ENCODE measurements at regions not wholly inside any gene's neighbourhood (a gene's known extent, or its start where the extent isn't known, plus 50 kb on each side); places are given as distances from the start of the nearest gene placed in this dataset.
A peak's percentile ranks its signal among the peaks of the same experiment; 100 is the strongest.
"Not testable (repeated sequence)": the region's sequence is repeated elsewhere in the genome, so short reads cannot be mapped to it uniquely, and the experiment has no call there.

GRCh38 chr6:11326116-11326515, 93.6 kb upstream of the NEDD9 start:
- DNase-seq, result no peak

DNA sequence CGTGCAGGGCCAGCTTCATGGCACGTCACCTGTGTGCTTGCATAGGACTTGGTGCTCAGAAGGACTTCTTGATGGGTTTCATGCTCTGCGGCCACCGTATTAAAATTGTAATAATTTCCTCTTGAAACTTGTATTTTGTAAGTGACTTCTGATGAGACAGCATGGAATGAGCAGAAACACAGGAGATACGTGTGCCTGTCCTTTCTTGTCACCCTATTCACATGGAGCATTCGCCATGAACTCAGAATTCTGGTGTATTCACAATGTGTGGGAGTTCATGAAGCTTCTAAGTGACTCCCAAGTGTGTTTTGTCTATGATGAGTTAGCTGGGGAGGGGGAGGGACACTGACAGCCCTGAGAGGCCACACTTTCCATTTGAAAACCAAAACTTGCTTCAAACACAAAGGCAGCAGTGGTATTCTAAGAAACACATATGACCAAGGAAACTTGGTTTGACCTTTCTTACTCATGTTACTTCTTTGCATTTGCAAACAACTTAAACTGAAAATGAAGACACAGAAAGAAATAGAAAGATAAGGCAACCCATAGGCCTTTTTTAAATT, 92.1 kb upstream of the NEDD9 start:
- DNase-seq, result no peak

- DNase-seq, result no peak
Observed at GRCh38 chr6:11323666-11324452, 91.4 kb upstream of the NEDD9 start.

GRCh38 chr6:11322252-11322885, 89.9 kb upstream of the NEDD9 start:
- DNase-seq, result no peak

- no peak for DNase-seq
Observed at GRCh38 chr6:11320914-11321597, 88.6 kb upstream of the NEDD9 start.

DNA sequence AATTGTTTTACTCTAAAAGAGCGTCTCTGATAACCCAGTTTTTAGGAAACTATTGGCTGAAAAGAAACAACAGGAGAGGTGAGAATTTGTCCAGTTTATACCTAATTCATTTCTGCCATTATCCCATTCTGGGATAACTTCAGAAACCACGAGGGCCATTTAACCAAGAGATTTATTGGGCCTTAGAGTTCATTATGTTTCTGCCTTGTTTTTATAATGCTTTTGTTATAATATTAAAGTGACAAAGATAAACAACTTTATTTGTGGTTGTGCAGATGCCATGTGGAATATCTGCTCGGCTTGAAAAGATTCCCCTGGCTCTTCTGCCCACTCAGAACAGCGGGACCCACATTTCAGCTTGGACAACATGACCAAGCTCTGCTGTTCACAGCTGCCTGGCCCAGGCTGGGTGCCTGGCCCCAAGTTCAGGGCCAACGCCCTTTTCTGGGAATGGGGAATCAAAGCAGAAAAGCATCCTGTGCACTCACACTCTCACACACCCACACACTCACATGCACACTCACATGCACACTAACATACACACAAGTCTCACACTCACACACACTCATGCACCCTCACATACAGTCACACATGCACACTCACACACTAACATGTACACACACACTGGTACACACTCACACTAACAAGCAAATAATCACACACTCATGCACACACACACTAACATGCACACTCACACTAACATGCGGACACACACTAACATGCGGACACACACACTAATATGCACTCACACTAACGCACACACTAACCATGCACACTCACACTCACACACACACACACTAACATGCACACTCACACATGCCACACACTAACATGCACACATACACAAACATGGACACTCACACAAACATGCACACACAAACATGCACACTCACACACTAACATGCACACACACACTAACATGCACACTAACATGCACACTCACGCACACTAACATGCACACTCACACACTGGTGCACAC, 86.7 kb upstream of the NEDD9 start:
- no peak for DNase-seq

- DNase-seq, result peak; percentile 76
Observed at GRCh38 chr6:11317885-11318771, 85.7 kb upstream of the NEDD9 start.

- DNase-seq, result no peak
Observed at GRCh38 chr6:11315743-11316437, 83.4 kb upstream of the NEDD9 start.

DNA sequence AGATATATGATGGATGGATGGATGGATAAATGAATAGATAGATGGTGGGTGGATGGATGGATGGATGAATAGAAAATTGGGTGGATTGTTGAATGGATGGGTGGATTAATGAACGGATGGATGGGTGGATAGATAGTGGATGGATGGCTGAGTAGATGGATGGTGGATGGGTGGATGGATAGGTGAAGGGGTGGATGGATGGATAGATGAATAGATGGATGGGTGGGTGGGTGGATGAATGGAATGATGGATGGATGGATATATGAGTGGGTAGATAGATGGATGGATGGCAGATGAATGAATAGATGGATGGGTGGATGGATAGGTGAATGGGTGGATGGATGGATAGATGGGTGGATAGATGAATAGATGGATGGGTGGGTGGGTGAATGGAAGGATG, 80.7 kb upstream of the NEDD9 start:
- no peak for DNase-seq

- no peak for DNase-seq
Observed at GRCh38 chr6:11311970-11312369, 79.5 kb upstream of the NEDD9 start.

DNA sequence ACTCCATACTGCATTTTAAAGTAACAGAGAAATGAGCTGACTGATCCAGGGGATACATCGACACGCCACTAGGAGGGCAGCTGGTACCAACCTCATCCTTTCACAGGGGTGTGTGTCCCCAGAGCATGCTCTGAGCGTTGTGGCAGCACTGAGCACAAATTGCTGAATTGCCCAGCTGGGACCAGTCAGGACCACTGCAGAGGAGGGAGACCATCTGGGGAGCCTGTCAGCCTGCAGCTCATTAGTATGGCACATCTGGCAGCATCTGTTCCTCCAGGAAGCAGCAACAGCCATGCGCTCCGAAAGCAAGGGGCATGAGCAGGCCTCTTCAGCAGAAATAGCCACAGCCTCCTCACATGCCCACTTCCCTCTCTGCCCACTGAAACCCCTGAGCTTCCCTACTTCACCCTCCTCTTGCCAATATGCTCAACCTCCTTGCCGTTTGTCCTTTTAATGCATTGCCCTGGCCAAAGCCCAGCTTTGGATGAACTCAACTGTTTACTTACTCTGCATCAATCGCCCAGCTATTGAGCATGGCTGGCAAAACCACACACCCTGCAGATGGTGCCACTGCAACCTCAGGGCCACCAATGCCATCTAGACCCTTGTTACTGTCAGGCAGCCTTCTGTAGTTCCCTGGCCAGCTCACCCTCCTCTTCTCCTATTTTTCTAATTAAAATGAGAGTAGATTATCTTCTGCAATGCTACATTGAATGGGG, 77.6 kb upstream of the NEDD9 start:
- DNase-seq, result no peak

GRCh38 chr6:11307226-11307625, 74.8 kb upstream of the NEDD9 start:
- DNase-seq, result no peak

GRCh38 chr6:11304946-11305345, 72.5 kb upstream of the NEDD9 start:
- no peak for DNase-seq

- not testable (repeated sequence) for DNase-seq
Observed at GRCh38 chr6:11299876-11300428, 67.5 kb upstream of the NEDD9 start.

DNA sequence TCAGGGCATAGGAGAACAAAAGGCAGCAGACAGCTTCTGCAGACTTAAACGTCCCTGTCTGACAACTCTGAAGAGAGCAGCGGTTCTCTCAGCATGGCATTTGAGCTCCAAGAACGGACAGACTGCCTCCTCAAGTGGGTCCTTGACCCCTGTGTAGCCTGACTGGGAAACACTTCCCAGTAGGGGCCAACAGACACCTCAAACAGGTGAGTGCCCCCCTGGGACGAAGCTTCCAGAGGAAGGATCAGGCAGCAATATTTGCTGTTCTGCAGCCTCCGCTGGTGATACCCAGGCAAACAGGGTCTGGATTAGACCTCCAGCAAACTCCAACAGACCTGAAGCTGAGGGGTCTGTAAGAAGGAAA, 66.9 kb upstream of the NEDD9 start:
- DNase-seq, result not testable (repeated sequence)

DNA sequence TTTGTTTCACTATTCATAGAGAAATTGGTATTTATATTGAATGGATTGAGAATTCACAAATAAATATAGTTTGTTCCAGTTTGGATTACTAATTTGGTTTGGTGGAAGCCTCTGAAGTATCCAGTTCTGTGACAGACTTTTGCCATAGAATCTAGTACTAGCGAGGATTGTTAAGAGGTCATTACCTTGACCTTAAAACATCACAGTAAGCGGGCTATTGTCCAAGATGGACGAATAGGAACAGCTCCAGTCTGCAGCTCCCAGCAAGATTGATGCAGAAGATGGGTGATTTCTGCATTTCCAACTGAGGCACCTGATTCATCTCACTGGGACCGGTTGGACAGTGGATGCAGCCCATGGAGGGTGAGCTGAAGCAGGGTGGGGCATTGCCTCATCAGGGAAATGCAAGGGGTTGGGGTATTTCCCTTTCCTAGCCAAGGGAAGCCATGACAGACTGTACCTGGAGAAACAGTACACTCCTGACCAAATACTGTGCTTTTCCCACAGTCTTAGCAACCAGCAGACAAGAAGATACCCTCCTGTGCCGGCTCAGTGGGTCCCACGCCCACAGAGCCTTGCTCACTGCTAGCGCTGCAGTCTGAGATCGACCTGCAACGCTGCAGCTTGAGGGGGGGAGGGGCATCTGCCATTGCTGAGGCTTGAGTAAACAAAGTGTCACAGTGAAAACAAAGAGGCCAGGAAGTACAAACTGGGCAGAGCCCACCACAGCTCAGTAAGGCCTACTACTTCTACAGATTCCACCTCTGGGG, 66.4 kb upstream of the NEDD9 start:
- no peak for DNase-seq

- no peak for DNase-seq
Observed at GRCh38 chr6:11297376-11297729, 64.9 kb upstream of the NEDD9 start.
